Gastroesophageal sphincter (tissue), 3 donors: ENCODE measurements at regions not wholly inside any gene's neighbourhood (a gene's known extent, or its start where the extent isn't known, plus 50 kb on each side); places are given as distances from the start of the nearest gene placed in this dataset.

Experiments
- POLR2A ChIP-seq, 2 donors: fragments of 450-650 bp; IDR thresholded peaks; one replicate each; pipeline ENCODE4 v1.6.1; 2017; ENCODE audit warnings: antibody characterized with exemption in 2 of 2, mild to moderate bottlenecking in 2 of 2, moderate library complexity in 1 of 2
- TF ChIP-seq, protein P1 (sequence below), 4 experiments: fragments of 200-600 bp in 2 of 4; fragments of 450-650 bp in 2 of 4; sonication (generic) in 1 of 4; IDR thresholded peaks; one replicate each; pipeline ENCODE4 v1.5.1; 2017 to 2019; ENCODE audit warnings: antibody characterized with exemption in 4 of 4, mild to moderate bottlenecking in 2 of 4, moderate library complexity in 2 of 4

DNA sequence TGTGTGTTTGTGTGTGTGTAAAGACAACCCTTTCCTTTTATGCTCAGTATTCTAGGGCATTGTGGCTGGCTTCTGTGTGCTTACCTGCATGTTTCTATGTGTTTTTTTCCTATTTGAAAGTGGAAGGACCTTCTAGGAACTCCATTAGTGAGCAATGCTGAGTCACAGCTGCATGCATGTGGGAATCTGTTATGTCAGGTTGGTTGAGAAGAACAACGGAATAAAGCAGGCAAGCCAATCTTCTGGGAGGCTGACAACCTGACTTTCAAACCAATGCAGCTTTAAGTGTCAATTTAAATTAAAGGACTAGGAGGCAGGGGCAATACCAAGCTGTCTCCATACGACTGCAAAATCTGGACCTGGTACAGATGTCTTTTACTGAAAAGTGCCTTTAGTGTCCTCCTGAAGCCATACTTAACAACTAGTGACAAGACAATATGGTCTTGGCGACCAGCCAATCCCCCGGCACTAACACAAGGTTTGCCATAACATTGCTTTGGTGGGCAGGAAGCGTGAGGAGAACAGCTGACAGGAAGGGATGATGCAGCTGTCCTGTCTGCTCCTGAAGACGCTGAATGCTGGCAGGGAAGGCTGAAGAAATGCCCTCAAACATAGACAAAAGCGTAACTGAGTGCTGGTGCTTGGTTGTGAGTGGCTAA, 514.7 kb upstream of the CDH7 start:
- TF ChIP-seq POLR2A (IDR thresholded peaks at IDR 0.05) = no peak
- TF ChIP-seq, protein P1, sequence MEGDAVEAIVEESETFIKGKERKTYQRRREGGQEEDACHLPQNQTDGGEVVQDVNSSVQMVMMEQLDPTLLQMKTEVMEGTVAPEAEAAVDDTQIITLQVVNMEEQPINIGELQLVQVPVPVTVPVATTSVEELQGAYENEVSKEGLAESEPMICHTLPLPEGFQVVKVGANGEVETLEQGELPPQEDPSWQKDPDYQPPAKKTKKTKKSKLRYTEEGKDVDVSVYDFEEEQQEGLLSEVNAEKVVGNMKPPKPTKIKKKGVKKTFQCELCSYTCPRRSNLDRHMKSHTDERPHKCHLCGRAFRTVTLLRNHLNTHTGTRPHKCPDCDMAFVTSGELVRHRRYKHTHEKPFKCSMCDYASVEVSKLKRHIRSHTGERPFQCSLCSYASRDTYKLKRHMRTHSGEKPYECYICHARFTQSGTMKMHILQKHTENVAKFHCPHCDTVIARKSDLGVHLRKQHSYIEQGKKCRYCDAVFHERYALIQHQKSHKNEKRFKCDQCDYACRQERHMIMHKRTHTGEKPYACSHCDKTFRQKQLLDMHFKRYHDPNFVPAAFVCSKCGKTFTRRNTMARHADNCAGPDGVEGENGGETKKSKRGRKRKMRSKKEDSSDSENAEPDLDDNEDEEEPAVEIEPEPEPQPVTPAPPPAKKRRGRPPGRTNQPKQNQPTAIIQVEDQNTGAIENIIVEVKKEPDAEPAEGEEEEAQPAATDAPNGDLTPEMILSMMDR (IDR thresholded peaks at IDR 0.05) = no peak
